ENCODE measurements at regions not wholly inside any gene's neighbourhood (a gene's known extent, or its start where the extent isn't known, plus 50 kb on each side); places are given as distances from the start of the nearest gene placed in this dataset.

- ChIA-PET CTCF (no interaction called here), POLR2A (no interaction called here)
- ATAC-seq (no peak), FAIRE-seq (no peak), DNase-seq (ENCODE audit: low read depth in 1 of 2, low spot score in 1 of 2) (no peak)
- no peak for TF ChIP-seq RARB (CRISPR knock-in tag; IDR thresholded peaks at IDR 0.05)
- no peak for TF ChIP-seq POLR2A (IDR thresholded peaks at IDR 0.05; ENCODE audit: low read length)
- TF ChIP-seq MAZ (IDR thresholded peaks at IDR 0.05; ENCODE audit: borderline replicate concordance, low read depth, low read length), result no peak
- H3K4me3 ChIP-seq, result no peak overlapping the region
- H3K4me2 ChIP-seq, result no peak overlapping the region
- no peaks in the 10 kb centered on the region for H3K4me1 ChIP-seq
- H3K9me3 ChIP-seq, result no peaks in the 10 kb centered on the region
- H3K27ac ChIP-seq, result no peak overlapping the region
- 2% methylated on average over 2 of the region's 2 CpGs for WGBS (ENCODE audit: missing lambda C conversion rate)
Measured at GRCh38 chr6:90803956-90804355, 217.1 kb upstream of the MAP3K7 start.

DNA sequence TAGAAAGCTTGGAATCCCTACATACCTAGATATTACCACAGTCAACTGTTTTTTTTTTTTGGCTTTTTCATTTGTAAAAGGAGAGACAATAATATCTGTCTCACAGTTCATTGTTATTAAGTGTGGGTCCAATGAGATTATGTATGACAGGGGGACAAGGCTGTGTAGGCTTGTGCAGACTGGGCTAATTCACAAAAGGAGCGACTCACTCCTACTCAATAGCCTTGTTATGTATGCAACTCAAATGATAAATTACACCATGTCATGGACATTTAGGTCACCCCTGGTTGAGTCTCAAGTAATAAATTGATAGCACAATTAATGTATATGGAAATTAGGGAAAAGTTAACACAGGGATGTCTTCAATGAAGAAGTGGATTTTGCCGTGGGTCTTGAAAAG lies 208.2 kb upstream of the MAP3K7 start:
- TF ChIP-seq TFCP2L1 (CRISPR knock-in tag; IDR thresholded peaks at IDR 0.05) (no peak), MAZ (IDR thresholded peaks at IDR 0.05; ENCODE audit: borderline replicate concordance, low read depth, low read length) (no peak), MAX (IDR thresholded peaks at IDR 0.05) (no peak), BHLHE40 (IDR thresholded peaks at IDR 0.05; ENCODE audit: low read depth, low read length) (no peak), EHF (CRISPR knock-in tag; IDR thresholded peaks at IDR 0.05) (no peak), EP300 (IDR thresholded peaks at IDR 0.05) (no peak), CHD4 (IDR thresholded peaks at IDR 0.05; ENCODE audit: borderline replicate concordance) (no peak), HMGXB4 (CRISPR knock-in tag; IDR thresholded peaks at IDR 0.05; ENCODE audit: borderline replicate concordance) (no peak), FOXS1 (CRISPR knock-in tag; IDR thresholded peaks at IDR 0.05) (no peak), HDAC2 (IDR thresholded peaks at IDR 0.05) (no peak), RNF2 (IDR thresholded peaks at IDR 0.05; ENCODE audit: borderline replicate concordance, low read depth) (no peak), ZNF302 (CRISPR knock-in tag; IDR thresholded peaks at IDR 0.05) (no peak), MYC (IDR thresholded peaks at IDR 0.05; ENCODE audit: borderline replicate concordance, low read length) (no peak), ELK1 (IDR thresholded peaks at IDR 0.05; ENCODE audit: low read depth, low read length) (no peak), NFE2L2 (conservative IDR thresholded peaks at IDR 0.05; ENCODE audit: low read length) (no peak), KDM5A (IDR thresholded peaks at IDR 0.05) (no peak), RFX5 (IDR thresholded peaks at IDR 0.05) (no peak)
- TF ChIP-seq, protein P1, sequence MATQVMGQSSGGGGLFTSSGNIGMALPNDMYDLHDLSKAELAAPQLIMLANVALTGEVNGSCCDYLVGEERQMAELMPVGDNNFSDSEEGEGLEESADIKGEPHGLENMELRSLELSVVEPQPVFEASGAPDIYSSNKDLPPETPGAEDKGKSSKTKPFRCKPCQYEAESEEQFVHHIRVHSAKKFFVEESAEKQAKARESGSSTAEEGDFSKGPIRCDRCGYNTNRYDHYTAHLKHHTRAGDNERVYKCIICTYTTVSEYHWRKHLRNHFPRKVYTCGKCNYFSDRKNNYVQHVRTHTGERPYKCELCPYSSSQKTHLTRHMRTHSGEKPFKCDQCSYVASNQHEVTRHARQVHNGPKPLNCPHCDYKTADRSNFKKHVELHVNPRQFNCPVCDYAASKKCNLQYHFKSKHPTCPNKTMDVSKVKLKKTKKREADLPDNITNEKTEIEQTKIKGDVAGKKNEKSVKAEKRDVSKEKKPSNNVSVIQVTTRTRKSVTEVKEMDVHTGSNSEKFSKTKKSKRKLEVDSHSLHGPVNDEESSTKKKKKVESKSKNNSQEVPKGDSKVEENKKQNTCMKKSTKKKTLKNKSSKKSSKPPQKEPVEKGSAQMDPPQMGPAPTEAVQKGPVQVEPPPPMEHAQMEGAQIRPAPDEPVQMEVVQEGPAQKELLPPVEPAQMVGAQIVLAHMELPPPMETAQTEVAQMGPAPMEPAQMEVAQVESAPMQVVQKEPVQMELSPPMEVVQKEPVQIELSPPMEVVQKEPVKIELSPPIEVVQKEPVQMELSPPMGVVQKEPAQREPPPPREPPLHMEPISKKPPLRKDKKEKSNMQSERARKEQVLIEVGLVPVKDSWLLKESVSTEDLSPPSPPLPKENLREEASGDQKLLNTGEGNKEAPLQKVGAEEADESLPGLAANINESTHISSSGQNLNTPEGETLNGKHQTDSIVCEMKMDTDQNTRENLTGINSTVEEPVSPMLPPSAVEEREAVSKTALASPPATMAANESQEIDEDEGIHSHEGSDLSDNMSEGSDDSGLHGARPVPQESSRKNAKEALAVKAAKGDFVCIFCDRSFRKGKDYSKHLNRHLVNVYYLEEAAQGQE (IDR thresholded peaks at IDR 0.05), result no peak
- TF ChIP-seq, protein P2, sequence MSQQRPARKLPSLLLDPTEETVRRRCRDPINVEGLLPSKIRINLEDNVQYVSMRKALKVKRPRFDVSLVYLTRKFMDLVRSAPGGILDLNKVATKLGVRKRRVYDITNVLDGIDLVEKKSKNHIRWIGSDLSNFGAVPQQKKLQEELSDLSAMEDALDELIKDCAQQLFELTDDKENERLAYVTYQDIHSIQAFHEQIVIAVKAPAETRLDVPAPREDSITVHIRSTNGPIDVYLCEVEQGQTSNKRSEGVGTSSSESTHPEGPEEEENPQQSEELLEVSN (IDR thresholded peaks at IDR 0.05; ENCODE audit: borderline replicate concordance, low read depth), result no peak
- TF ChIP-seq, protein P3, sequence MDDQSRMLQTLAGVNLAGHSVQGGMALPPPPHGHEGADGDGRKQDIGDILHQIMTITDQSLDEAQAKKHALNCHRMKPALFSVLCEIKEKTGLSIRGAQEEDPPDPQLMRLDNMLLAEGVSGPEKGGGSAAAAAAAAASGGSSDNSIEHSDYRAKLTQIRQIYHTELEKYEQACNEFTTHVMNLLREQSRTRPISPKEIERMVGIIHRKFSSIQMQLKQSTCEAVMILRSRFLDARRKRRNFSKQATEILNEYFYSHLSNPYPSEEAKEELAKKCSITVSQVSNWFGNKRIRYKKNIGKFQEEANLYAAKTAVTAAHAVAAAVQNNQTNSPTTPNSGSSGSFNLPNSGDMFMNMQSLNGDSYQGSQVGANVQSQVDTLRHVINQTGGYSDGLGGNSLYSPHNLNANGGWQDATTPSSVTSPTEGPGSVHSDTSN (IDR thresholded peaks at IDR 0.05), result no peak
- Histone ChIP-seq H3K27ac (no peak overlapping the region), H3K4me2 (no peak overlapping the region), H3K4me3 (no peak overlapping the region), H3K4me1 (no peaks in the 10 kb centered on the region), H3K9me3 (no peaks in the 10 kb centered on the region)
- ChIA-PET POLR2A (no interaction called here), CTCF (interaction anchor here (0.7 kb wide), 1 partner anchor 141 kb away, joined by 3 read pairs; no protein-coding TSS in a partner anchor)
- whole genome bisulfite sequencing (ENCODE audit: missing lambda C conversion rate), result 7% methylated on average over 2 of the region's 2 CpGs
- no peak for FAIRE-seq
- no peak for DNase-seq (ENCODE audit: low read depth in 1 of 2, low spot score in 1 of 2)
- ATAC-seq, result no peak
